SK-N-SH treated with all-trans-retinoic acid at 6 μM for 48 hours (cell line): ENCODE measurements at regions not wholly inside any gene's neighbourhood (a gene's known extent, or its start where the extent isn't known, plus 50 kb on each side); places are given as distances from the start of the nearest gene placed in this dataset.

ENCODE experiments used
- CSDC2 ChIP-seq: fragments of 250-450 bp; sonication (Bioruptor Pico); IDR thresholded peaks from 2 replicates; pipeline ENCODE4 v1.5.0; 2020; ENCODE audit warnings: mild to moderate bottlenecking, moderate library complexity
- GLIS3 ChIP-seq: fragments of 250-450 bp; sonication (Bioruptor Pico); IDR thresholded peaks from 2 replicates; pipeline ENCODE4 v1.5.0; 2020; ENCODE audit warnings: mild to moderate bottlenecking, moderate library complexity
- PPARA ChIP-seq: fragments of 250-450 bp; sonication (Bioruptor Pico); IDR thresholded peaks from 2 replicates; pipeline ENCODE4 v1.5.0; 2020; ENCODE audit warnings: mild to moderate bottlenecking, borderline replicate concordance
- RARB ChIP-seq: fragments of 250-450 bp; sonication (Bioruptor Pico); IDR thresholded peaks from 2 replicates; pipeline ENCODE4 v1.8.0; 2021; ENCODE audit warnings: mild to moderate bottlenecking, moderate library complexity
- TCF4 ChIP-seq: fragments of 250-450 bp; sonication (Bioruptor Pico); IDR thresholded peaks from 2 replicates; pipeline ENCODE4 v1.8.0; 2021; ENCODE audit warnings: mild to moderate bottlenecking, moderate library complexity, borderline replicate concordance
- ZFP3 ChIP-seq: fragments of 250-450 bp; sonication (Bioruptor Pico); IDR thresholded peaks from 2 replicates; pipeline ENCODE4 v1.5.0; 2020; ENCODE audit warnings: mild to moderate bottlenecking, moderate library complexity
- ZFP30 ChIP-seq: fragments of 450-650 bp; formaldehyde crosslinking; IDR thresholded peaks from 2 replicates; pipeline ENCODE4 v1.5.0; 2022; ENCODE audit warnings: mild to moderate bottlenecking, moderate library complexity
- TF ChIP-seq, protein P1 (sequence below): fragments of 250-450 bp; sonication (Bioruptor Pico); IDR thresholded peaks from 2 replicates; pipeline ENCODE4 v1.5.1; 2020; ENCODE audit warnings: low read depth, mild to moderate bottlenecking, moderate library complexity
- TF ChIP-seq, protein P2 (sequence below): fragments of 250-450 bp; sonication (Bioruptor Pico); IDR thresholded peaks from 2 replicates; pipeline ENCODE4 v1.8.0; 2020; ENCODE audit warnings: mild to moderate bottlenecking, moderate library complexity, borderline replicate concordance
- TF ChIP-seq, protein P3 (sequence below): fragments of 250-450 bp; sonication (Bioruptor Pico); IDR thresholded peaks from 2 replicates; pipeline ENCODE4 v1.8.0; 2021; ENCODE audit warnings: low read depth, mild to moderate bottlenecking, moderate library complexity, borderline replicate concordance

DNA sequence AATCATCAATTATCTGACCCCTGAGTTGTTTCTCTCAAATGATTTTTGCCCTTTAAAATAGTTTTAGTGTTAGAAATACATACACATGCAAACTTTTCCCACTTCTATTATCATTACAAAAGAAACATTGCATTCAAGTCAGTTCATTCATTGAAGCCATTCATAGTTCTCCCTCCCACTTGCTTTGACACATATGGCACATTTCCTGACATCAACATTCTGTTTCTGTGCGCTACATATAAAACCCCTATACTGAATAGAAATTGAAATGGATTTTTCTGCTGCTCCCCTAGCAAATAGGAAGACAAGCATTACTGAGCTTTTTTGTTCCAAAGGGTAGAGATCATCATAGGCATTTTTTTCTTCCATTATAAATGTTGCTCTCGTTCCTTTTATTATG, 497.9 kb upstream of the PCDH10 start:
- TF ChIP-seq, protein P1, sequence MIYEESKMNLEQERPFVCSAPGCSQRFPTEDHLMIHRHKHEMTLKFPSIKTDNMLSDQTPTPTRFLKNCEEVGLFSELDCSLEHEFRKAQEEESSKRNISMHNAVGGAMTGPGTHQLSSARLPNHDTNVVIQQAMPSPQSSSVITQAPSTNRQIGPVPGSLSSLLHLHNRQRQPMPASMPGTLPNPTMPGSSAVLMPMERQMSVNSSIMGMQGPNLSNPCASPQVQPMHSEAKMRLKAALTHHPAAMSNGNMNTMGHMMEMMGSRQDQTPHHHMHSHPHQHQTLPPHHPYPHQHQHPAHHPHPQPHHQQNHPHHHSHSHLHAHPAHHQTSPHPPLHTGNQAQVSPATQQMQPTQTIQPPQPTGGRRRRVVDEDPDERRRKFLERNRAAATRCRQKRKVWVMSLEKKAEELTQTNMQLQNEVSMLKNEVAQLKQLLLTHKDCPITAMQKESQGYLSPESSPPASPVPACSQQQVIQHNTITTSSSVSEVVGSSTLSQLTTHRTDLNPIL (CRISPR knock-in tag): no peak
- no peak for TF ChIP-seq PPARA
- TF ChIP-seq ZFP30 (CRISPR knock-in tag): no peak
- TF ChIP-seq CSDC2 (CRISPR knock-in tag): no peak
- no peak for TF ChIP-seq TCF4
- TF ChIP-seq GLIS3: no peak
- TF ChIP-seq RARB: no peak
- no peak for TF ChIP-seq ZFP3
- TF ChIP-seq, protein P2, sequence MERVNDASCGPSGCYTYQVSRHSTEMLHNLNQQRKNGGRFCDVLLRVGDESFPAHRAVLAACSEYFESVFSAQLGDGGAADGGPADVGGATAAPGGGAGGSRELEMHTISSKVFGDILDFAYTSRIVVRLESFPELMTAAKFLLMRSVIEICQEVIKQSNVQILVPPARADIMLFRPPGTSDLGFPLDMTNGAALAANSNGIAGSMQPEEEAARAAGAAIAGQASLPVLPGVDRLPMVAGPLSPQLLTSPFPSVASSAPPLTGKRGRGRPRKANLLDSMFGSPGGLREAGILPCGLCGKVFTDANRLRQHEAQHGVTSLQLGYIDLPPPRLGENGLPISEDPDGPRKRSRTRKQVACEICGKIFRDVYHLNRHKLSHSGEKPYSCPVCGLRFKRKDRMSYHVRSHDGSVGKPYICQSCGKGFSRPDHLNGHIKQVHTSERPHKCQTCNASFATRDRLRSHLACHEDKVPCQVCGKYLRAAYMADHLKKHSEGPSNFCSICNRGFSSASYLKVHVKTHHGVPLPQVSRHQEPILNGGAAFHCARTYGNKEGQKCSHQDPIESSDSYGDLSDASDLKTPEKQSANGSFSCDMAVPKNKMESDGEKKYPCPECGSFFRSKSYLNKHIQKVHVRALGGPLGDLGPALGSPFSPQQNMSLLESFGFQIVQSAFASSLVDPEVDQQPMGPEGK (CRISPR knock-in tag): no peak
- TF ChIP-seq, protein P3, sequence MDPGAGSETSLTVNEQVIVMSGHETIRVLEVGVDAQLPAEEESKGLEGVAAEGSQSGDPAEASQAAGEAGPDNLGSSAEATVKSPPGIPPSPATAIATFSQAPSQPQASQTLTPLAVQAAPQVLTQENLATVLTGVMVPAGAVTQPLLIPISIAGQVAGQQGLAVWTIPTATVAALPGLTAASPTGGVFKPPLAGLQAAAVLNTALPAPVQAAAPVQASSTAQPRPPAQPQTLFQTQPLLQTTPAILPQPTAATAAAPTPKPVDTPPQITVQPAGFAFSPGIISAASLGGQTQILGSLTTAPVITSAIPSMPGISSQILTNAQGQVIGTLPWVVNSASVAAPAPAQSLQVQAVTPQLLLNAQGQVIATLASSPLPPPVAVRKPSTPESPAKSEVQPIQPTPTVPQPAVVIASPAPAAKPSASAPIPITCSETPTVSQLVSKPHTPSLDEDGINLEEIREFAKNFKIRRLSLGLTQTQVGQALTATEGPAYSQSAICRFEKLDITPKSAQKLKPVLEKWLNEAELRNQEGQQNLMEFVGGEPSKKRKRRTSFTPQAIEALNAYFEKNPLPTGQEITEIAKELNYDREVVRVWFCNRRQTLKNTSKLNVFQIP (CRISPR knock-in tag): no peak
